Loucy (cell line): ENCODE measurements at regions not wholly inside any gene's neighbourhood (a gene's known extent, or its start where the extent isn't known, plus 50 kb on each side); places are given as distances from the start of the nearest gene placed in this dataset.

Source experiments
- H2AFZ ChIP-seq: fragments of 200-600 bp; sonication (generic); 2 replicates; pipeline ENCODE4 v1.6.0; 2016; ENCODE audit warnings: antibody characterized with exemption, mild to moderate bottlenecking, low read length, moderate library complexity
- H3F3A ChIP-seq: fragments of 200-600 bp; 2 replicates; pipeline ENCODE4 v1.6.0; 2016; ENCODE audit warnings: antibody characterized with exemption, low read depth, mild to moderate bottlenecking
- H3K27me3 ChIP-seq: fragments of 200-600 bp; sonication (generic); 2 replicates; pipeline ENCODE4 v1.6.1; 2014; ENCODE audit warnings: low read length, mild to moderate bottlenecking; ENCODE audit not compliant: insufficient read depth, poor library complexity, severe bottlenecking
- H3K36me3 ChIP-seq: fragments of 200-600 bp; sonication (generic); 2 replicates; pipeline ENCODE4 v1.6.1; 2016; ENCODE audit warnings: low read length; ENCODE audit not compliant: insufficient read depth
- H3K4me1 ChIP-seq: fragments of 200-600 bp; sonication (generic); 2 replicates; pipeline ENCODE4 v1.5.1; 2014; ENCODE audit warnings: low read length, mild to moderate bottlenecking; ENCODE audit not compliant: insufficient read depth, poor library complexity, severe bottlenecking
- H3K4me2 ChIP-seq: fragments of 200-600 bp; sonication (generic); 2 replicates; pipeline ENCODE4 v1.6.0; 2014; ENCODE audit warnings: antibody characterized with exemption, low read length, low read depth, mild to moderate bottlenecking; ENCODE audit not compliant: poor library complexity, severe bottlenecking
- H3K4me3 ChIP-seq: fragments of 200-600 bp; sonication (generic); 2 replicates; pipeline ENCODE4 v1.5.1; 2014; ENCODE audit warnings: low read length, mild to moderate bottlenecking, mixed read lengths; ENCODE audit not compliant: poor library complexity, severe bottlenecking
- H3K79me2 ChIP-seq: fragments of 200-600 bp; sonication (generic); 2 replicates; pipeline ENCODE4 v1.6.1; 2014; ENCODE audit warnings: low read length; ENCODE audit not compliant: insufficient read depth
- H3K9ac ChIP-seq: fragments of 200-600 bp; sonication (generic); 2 replicates; pipeline ENCODE4 v1.6.0; 2014; ENCODE audit warnings: mild to moderate bottlenecking, low read depth, low read length, moderate library complexity; ENCODE audit not compliant: poor library complexity, severe bottlenecking
- H3K9me2 ChIP-seq: fragments of 200-600 bp; sonication (generic); replicated peaks from 2 replicates; pipeline ENCODE4 v1.6.1; 2016; ENCODE audit warnings: low read depth, low read length, mixed read lengths
- H3K9me3 ChIP-seq: fragments of 200-600 bp; sonication (generic); 2 replicates; pipeline ENCODE4 v1.6.1; 2014; ENCODE audit warnings: mild to moderate bottlenecking, antibody characterized with exemption, low read length, low read depth; ENCODE audit not compliant: insufficient read depth
- H4K20me1 ChIP-seq: fragments of 200-600 bp; sonication (generic); 2 replicates; pipeline ENCODE4 v1.6.0; 2014; ENCODE audit warnings: antibody characterized with exemption, low read length, mild to moderate bottlenecking; ENCODE audit not compliant: insufficient read depth, poor library complexity, severe bottlenecking
- EZH2phosphoT487 ChIP-seq: fragments of 200-600 bp; IDR thresholded peaks from 2 replicates; pipeline ENCODE4 v1.6.1; 2018; ENCODE audit warnings: antibody characterized with exemption, mild to moderate bottlenecking, moderate library complexity, borderline replicate concordance
- TF ChIP-seq, protein P1 (sequence below): fragments of 200-600 bp; sonication (generic); conservative IDR thresholded peaks from 2 replicates; pipeline ENCODE4 v1.5.1; 2014; ENCODE audit warnings: mild to moderate bottlenecking, antibody characterized with exemption, low read length

DNA sequence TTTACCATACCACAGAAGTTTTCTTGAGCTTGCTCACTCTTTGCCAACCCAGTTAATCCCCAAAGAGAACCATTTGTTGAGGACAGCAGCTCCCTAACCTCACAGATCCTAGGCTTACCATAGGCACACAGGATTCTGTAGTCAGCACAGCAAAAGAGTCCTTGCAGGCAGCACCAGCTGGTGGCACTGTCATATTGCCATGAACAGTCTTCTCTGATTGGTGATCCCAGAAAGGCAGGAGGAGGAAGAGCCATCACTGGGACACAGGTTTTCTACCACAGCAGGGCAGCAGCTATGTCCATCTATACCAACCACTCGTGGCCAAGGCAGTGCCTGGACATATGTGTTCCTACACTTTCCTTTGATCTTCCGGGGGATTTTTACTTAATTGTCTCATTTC lies 297.1 kb upstream of the CD180 start:
- Histone ChIP-seq H3F3A (no peaks in the 10 kb centered on the region), H3K9me2 (no peaks in the 10 kb centered on the region), H3K9ac (no peak overlapping the region), H2AFZ (no peak overlapping the region), H3K9me3 (no peaks in the 10 kb centered on the region), H3K4me3 (no peak overlapping the region), H3K27me3 (no peaks in the 10 kb centered on the region), H3K4me1 (no peaks in the 10 kb centered on the region), H3K4me2 (no peak overlapping the region), H4K20me1 (no peaks in the 10 kb centered on the region), H3K36me3 (no peaks in the 10 kb centered on the region), H3K79me2 (no peaks in the 10 kb centered on the region)
- TF ChIP-seq, protein P1, sequence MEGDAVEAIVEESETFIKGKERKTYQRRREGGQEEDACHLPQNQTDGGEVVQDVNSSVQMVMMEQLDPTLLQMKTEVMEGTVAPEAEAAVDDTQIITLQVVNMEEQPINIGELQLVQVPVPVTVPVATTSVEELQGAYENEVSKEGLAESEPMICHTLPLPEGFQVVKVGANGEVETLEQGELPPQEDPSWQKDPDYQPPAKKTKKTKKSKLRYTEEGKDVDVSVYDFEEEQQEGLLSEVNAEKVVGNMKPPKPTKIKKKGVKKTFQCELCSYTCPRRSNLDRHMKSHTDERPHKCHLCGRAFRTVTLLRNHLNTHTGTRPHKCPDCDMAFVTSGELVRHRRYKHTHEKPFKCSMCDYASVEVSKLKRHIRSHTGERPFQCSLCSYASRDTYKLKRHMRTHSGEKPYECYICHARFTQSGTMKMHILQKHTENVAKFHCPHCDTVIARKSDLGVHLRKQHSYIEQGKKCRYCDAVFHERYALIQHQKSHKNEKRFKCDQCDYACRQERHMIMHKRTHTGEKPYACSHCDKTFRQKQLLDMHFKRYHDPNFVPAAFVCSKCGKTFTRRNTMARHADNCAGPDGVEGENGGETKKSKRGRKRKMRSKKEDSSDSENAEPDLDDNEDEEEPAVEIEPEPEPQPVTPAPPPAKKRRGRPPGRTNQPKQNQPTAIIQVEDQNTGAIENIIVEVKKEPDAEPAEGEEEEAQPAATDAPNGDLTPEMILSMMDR = peak; percentile 75
- TF ChIP-seq EZH2phosphoT487 = no peak

DNA sequence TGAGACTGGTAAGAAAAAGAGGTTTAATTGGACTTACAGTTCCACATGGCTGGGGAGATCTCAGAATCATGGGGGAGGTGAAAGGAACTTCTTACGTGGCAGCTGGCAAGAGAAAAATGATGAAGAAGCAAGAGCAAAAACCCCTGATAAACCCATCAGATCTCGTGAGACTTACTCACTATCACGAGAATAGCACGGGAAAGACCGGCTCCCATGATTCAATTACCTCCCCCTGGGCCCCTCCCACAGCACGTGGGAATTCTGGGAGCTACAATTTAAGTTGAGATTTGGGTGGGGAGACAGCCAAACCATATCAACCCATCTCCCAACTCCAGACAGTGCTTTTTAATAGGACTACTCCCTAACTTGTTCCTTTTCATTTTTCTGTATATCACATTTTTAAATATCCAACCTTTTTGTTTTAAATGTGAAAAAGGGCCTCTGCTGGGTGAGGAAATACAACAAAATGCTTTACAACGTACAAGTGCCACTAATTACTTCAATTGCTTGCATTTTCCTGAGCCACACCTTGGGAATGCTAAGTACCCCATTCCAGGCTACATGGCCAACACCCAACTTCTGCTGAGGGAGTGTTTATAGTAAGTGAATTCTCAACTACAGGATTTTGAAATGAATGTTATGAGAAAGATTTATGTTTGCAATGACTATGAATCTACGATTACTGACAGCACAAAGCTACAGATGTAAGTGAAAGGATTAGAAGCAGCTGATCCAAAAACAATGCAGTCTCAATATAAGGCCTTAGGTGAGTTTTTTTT lies 294.1 kb upstream of the CD180 start:
- H2AFZ ChIP-seq = no peak overlapping the region
- no peaks in the 10 kb centered on the region for H3K9me3 ChIP-seq
- no peaks in the 10 kb centered on the region for H3K4me1 ChIP-seq
- no peaks in the 10 kb centered on the region for H3K9me2 ChIP-seq
- no peaks in the 10 kb centered on the region for H3K79me2 ChIP-seq
- no peaks in the 10 kb centered on the region for H4K20me1 ChIP-seq
- H3K36me3 ChIP-seq = no peaks in the 10 kb centered on the region
- no peaks in the 10 kb centered on the region for H3F3A ChIP-seq
- no peak for TF ChIP-seq EZH2phosphoT487
- TF ChIP-seq, protein P1 = no peak
- no peak overlapping the region for H3K4me2 ChIP-seq
- H3K9ac ChIP-seq = no peak overlapping the region
- no peak overlapping the region for H3K4me3 ChIP-seq
- H3K27me3 ChIP-seq = no peaks in the 10 kb centered on the region

DNA sequence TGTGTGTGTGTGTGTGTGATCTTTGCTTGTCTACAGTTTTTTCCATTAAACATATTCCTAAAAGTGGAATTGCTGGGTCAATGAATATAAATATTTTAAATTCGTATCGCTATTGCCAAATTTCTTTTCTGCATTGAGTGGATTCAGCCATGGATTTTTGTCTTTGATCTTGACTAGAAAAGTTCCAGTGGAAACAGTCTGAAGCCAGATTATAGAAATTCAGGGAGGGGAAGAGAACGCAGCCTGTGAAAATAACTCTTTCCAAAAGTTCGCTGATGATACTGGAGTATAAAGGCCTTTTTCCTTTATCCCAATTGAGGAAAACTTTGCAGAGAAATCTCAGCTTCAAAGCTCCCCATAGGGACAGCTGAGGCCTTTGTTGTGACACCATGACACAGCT lies 292.3 kb upstream of the CD180 start:
- Histone ChIP-seq H3K4me3 (no peak overlapping the region), H3K36me3 (no peaks in the 10 kb centered on the region)
- TF ChIP-seq, protein P1 = no peak
- TF ChIP-seq EZH2phosphoT487 = no peak

More for the DNA sequence above, 292.3 kb upstream of the CD180 start:
- no peaks in the 10 kb centered on the region for H3K27me3 ChIP-seq
- H2AFZ ChIP-seq = no peak overlapping the region
- no peaks in the 10 kb centered on the region for H3K79me2 ChIP-seq
- H3K9me2 ChIP-seq = no peaks in the 10 kb centered on the region
- H3F3A ChIP-seq = no peaks in the 10 kb centered on the region
- no peaks in the 10 kb centered on the region for H4K20me1 ChIP-seq
- H3K9me3 ChIP-seq = no peaks in the 10 kb centered on the region
- H3K4me1 ChIP-seq = no peaks in the 10 kb centered on the region
- no peak overlapping the region for H3K9ac ChIP-seq
- H3K4me2 ChIP-seq = no peak overlapping the region
